ENCODE measurements at regions not wholly inside any gene's neighbourhood (a gene's known extent, or its start where the extent isn't known, plus 50 kb on each side); places are given as distances from the start of the nearest gene placed in this dataset.

GRCh38 chr15:93706495-93707292 lies 524.7 kb upstream of the MCTP2 start:
- DNase-seq = no peak

- no peak for DNase-seq
These were observed 525.5 kb upstream of the MCTP2 start for GRCh38 chr15:93705753-93706455.

- no peak for DNase-seq
These were observed 528.1 kb upstream of the MCTP2 start for GRCh38 chr15:93703092-93703739.

GRCh38 chr15:93700051-93700450 lies 531.3 kb upstream of the MCTP2 start:
- no peak for DNase-seq

GRCh38 chr15:93694033-93694432 lies 537.3 kb upstream of the MCTP2 start:
- no peak for DNase-seq

- no peak for DNase-seq
These were observed 547.7 kb upstream of the MCTP2 start for GRCh38 chr15:93683651-93684050.

GRCh38 chr15:93671387-93671943 lies 559.9 kb upstream of the MCTP2 start:
- DNase-seq = no peak

- no peak for DNase-seq
These were observed 560.4 kb upstream of the MCTP2 start for GRCh38 chr15:93670931-93671330.

- no peak for DNase-seq
These were observed 567.0 kb upstream of the MCTP2 start for GRCh38 chr15:93664213-93664956.

GRCh38 chr15:93662162-93662885 lies 569.0 kb upstream of the MCTP2 start:
- DNase-seq = no peak

- no peak for DNase-seq
These were observed 569.2 kb upstream of the RGMA start for GRCh38 chr15:93658026-93658816.

- no peak for DNase-seq
These were observed 567.0 kb upstream of the RGMA start for GRCh38 chr15:93656041-93656440.

GRCh38 chr15:93649691-93650235 lies 560.8 kb upstream of the RGMA start:
- DNase-seq = no peak

- DNase-seq = no peak
These were observed 557.2 kb upstream of the RGMA start for GRCh38 chr15:93646193-93646592.

- DNase-seq = no peak
These were observed 556.6 kb upstream of the RGMA start for GRCh38 chr15:93645594-93645993.

GRCh38 chr15:93644595-93644994 lies 555.6 kb upstream of the RGMA start:
- DNase-seq = no peak

- DNase-seq = no peak
These were observed 551.5 kb upstream of the RGMA start for GRCh38 chr15:93640411-93640962.

- no peak for DNase-seq
These were observed 543.1 kb upstream of the RGMA start for GRCh38 chr15:93631958-93632618.

- no peak for DNase-seq
These were observed 530.6 kb upstream of the RGMA start for GRCh38 chr15:93619597-93619996.

GRCh38 chr15:93617443-93617842 lies 528.4 kb upstream of the RGMA start:
- no peak for DNase-seq
